ENCODE measurements at regions not wholly inside any gene's neighbourhood (a gene's known extent, or its start where the extent isn't known, plus 50 kb on each side); places are given as distances from the start of the nearest gene placed in this dataset.

DNA sequence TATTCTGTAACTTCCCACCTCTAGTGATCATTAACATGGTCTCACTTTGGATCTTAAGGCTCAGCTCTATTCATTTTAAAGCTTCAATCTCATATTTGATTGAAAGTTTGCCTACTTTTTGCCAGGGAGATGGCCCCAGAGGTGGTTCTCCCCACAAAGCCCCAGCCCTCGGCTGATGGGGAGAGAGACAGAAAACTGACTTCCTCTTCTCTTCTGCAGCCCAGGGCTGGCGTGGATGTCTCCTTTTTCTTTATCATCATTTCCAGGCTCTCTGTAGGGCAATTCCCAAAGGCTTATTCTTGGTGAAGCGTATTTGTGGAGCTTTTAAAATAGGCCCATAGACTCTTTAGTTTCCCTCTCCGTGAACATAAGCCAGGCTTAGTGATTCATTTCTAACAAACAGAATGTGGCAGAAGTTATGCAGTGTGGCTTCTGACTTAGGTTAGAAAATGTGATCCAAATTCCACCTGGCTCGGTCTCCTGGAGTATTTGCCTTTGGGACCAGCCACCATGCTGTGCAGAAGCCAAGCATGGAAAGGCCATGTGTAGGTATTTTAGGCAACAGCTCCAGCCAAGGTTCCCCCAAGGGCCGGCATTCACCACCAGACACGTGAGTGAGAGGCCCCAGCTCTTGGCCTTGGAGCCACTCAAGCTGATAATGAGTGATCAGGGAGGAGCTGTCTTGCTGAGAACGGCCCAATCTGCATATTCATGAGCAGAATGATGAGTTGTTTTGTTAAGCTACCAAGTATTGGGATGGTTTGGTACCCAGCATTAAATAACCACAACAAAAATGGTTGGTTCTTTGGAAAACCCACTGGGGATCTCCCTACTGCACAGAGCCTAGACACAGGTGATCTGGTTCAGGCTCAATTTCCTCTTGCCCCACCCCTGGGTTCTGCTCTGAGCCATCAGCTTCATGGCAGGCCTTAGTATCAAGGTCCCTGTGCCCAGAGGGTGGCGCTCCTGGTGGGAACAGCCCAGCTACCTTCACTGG lies 353.2 kb upstream of the PROK2 start:
- Histone ChIP-seq H3K36me3 (no peaks in the 10 kb centered on the region), H3K27me3 (no peaks in the 10 kb centered on the region), H3K4me3 (no peak overlapping the region), H3K4me1 (peaks cover 0 to 9% (median 4%) of the 10 kb centered on the region in 4 donors), H3K9me3 (no peaks in the 10 kb centered on the region), H3K27ac (no peak overlapping the region)
- WGBS, 2 donors, result 71 to 77% methylated on average over 9 of the region's 9 CpGs
- DNase-seq (ENCODE audit: low spot score in 2 of 2), result no peak
- TF ChIP-seq, protein P1, sequence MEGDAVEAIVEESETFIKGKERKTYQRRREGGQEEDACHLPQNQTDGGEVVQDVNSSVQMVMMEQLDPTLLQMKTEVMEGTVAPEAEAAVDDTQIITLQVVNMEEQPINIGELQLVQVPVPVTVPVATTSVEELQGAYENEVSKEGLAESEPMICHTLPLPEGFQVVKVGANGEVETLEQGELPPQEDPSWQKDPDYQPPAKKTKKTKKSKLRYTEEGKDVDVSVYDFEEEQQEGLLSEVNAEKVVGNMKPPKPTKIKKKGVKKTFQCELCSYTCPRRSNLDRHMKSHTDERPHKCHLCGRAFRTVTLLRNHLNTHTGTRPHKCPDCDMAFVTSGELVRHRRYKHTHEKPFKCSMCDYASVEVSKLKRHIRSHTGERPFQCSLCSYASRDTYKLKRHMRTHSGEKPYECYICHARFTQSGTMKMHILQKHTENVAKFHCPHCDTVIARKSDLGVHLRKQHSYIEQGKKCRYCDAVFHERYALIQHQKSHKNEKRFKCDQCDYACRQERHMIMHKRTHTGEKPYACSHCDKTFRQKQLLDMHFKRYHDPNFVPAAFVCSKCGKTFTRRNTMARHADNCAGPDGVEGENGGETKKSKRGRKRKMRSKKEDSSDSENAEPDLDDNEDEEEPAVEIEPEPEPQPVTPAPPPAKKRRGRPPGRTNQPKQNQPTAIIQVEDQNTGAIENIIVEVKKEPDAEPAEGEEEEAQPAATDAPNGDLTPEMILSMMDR (IDR thresholded peaks at IDR 0.05), result no peak
- TF ChIP-seq EP300 (IDR thresholded peaks at IDR 0.05), result no peak
- no peak for TF ChIP-seq POLR2A (IDR thresholded peaks at IDR 0.05)

DNA sequence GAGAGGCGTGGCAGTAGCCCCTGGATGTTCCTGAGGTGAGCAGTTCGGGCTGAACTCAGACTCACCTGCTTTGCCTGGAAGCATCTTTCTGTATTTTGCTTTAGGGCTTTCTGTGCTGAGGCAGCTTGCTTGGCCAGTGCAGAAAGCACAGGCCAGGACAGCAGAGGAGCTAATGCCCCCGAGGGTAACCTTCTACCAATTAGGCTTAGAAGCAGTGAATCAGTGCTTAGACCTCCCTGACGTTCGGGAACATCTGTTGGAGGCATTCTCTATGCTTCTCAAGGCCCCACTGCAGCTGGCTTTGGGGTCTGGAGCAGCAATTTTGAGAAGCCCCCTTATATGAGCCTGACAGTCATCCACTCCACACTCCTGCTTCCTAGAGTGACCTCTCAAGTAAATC lies 350.7 kb upstream of the PROK2 start:
- no peak for DNase-seq (ENCODE audit: low spot score in 2 of 2)
- Histone ChIP-seq H3K27me3 (no peaks in the 10 kb centered on the region), H3K27ac (no peak overlapping the region), H3K36me3 (no peaks in the 10 kb centered on the region), H3K4me1 (no peaks in the 10 kb centered on the region), H3K9me3 (peaks cover 0 to under 1% (median 0%) of the 10 kb centered on the region in 4 donors), H3K4me3 (no peak overlapping the region)
- WGBS, 2 donors, result 61 to 82% methylated on average over 5 of the region's 5 CpGs
- TF ChIP-seq, protein P1 (IDR thresholded peaks at IDR 0.05), result no peak
- TF ChIP-seq EP300 (IDR thresholded peaks at IDR 0.05) (no peak), POLR2A (IDR thresholded peaks at IDR 0.05) (no peak)

DNA sequence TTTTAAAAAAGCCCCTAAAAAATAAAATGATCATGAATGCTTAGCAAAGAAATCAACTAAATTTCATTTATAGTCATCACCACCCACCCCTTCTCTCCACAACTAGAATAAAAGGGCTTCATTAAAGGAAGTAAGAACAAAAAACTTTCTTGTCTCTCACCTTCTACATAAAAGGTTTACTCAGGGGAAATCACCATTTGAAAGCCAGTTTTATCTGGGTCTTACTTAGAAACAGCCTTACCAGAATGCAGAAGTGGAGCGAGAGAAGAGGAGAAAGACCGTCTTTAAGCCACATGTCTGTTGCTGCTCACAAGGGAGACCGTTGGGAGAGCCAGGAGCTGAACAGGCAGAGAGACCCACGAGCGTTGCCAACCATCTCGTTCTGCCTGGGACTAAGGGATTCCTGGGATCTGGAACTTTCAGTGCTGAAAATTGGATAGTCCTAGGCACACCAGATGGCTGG lies 350.1 kb upstream of the PROK2 start:
- Histone ChIP-seq H3K4me1 (no peaks in the 10 kb centered on the region), H3K27me3 (no peaks in the 10 kb centered on the region), H3K9me3 (peaks cover 0 to 4% (median 0%) of the 10 kb centered on the region in 4 donors), H3K36me3 (no peaks in the 10 kb centered on the region), H3K4me3 (no peak overlapping the region), H3K27ac (no peak overlapping the region)
- 59 to 75% methylated on average over 6 of the region's 6 CpGs for WGBS, 2 donors
- DNase-seq (ENCODE audit: low spot score in 2 of 2), result no peak
- TF ChIP-seq, protein P1 (IDR thresholded peaks at IDR 0.05), result no peak
- TF ChIP-seq EP300 (IDR thresholded peaks at IDR 0.05) (no peak), POLR2A (IDR thresholded peaks at IDR 0.05) (no peak)

DNA sequence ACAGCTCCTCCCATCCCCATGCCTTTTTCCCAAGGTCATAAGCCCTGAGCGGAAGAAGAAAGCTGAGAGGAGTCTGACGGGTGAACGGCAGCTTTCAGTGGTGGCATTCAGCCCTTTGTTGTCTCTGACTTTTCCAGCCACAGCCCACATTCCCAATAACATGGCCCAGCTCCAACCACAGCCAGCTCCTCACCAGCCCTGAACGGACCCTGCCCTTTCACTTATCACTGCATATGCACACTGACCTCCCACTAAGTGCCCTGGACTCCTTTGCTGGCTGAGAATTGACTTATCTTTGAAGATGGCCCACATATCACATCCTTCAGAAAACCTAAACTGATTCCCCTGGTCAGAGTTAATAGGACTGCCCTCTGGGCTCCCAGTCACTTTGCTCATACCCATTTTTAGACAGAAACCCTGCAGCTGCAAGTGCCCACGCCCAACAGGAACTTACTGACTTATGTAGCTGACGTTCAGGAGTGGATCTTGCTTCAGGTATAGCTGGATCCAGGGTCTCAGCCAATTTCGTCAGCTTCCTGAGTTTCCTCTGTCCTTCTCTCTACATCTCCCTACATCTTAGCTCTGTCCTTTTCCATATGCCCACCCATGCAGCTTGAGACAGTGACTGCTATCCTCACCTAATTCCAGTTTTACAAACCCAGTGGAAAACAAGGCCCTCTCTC lies 348.5 kb upstream of the PROK2 start:
- H3K4me3 ChIP-seq, result no peak overlapping the region
- H3K27ac ChIP-seq, result no peak overlapping the region
- peaks cover 0 to 3% (median 0%) of the 10 kb centered on the region in 4 donors for H3K4me1 ChIP-seq
- H3K9me3 ChIP-seq, result peaks cover 0 to 4% (median 0%) of the 10 kb centered on the region in 4 donors
- DNase-seq (ENCODE audit: low spot score in 2 of 2), result no peak
- no peaks in the 10 kb centered on the region for H3K27me3 ChIP-seq
- no peaks in the 10 kb centered on the region for H3K36me3 ChIP-seq
- 72 to 76% methylated on average over 7 of the region's 7 CpGs for WGBS, 2 donors
- TF ChIP-seq EP300 (IDR thresholded peaks at IDR 0.05) (no peak), POLR2A (IDR thresholded peaks at IDR 0.05) (no peak)
- TF ChIP-seq, protein P1 (IDR thresholded peaks at IDR 0.05), result no peak
